Sigmoid colon (tissue), 6 donors: ENCODE measurements at regions not wholly inside any gene's neighbourhood (a gene's known extent, or its start where the extent isn't known, plus 50 kb on each side); places are given as distances from the start of the nearest gene placed in this dataset.

Experiments used
- DNase-seq: peaks from one replicate; pipeline ENCODE4 v3.0.0-alpha.2; 2019
- H3K27ac ChIP-seq, 4 donors: fragments of 200-600 bp; sonication (generic); one replicate each; pipeline ENCODE4 v1.5.1; 2016 to 2019; ENCODE audit warnings: mild to moderate bottlenecking in 1 of 4
- H3K27me3 ChIP-seq, 3 donors: fragments of 200-600 bp; sonication (generic); one replicate each; pipeline ENCODE4 v1.5.1; 2019; ENCODE audit warnings: mild to moderate bottlenecking in 1 of 3
- H3K36me3 ChIP-seq, 4 donors: fragments of 200-600 bp; sonication (generic); one replicate each; pipeline ENCODE4 v1.5.1; 2016 to 2019
- H3K4me1 ChIP-seq, 4 donors: fragments of 200-600 bp; sonication (generic); one replicate each; pipeline ENCODE4 v1.5.1; 2017 to 2019
- H3K4me3 ChIP-seq, 4 donors: fragments of 200-600 bp; sonication (generic); one replicate each; pipeline ENCODE4 v1.5.1; 2017 to 2019; ENCODE audit warnings: mild to moderate bottlenecking in 2 of 4, moderate library complexity in 1 of 4
- H3K9me3 ChIP-seq, 4 donors: fragments of 200-600 bp in 3 of 4; sonication (generic) in 3 of 4; one replicate each; pipeline versions ENCODE4 v1.5.1 to v1.6.1; 2013 to 2019
- CTCF ChIP-seq, 4 experiments: fragments of 450-650 bp in 3 of 4; fragments of 200-600 bp in 1 of 4; IDR thresholded peaks; one replicate each; pipeline ENCODE4 v1.5.1; 2016 to 2019; ENCODE audit warnings: antibody characterized with exemption in 4 of 4, mild to moderate bottlenecking in 3 of 4, moderate library complexity in 2 of 4
- EP300 ChIP-seq, 4 donors: sonication (generic); formaldehyde crosslinking; IDR thresholded peaks; one replicate each; pipeline ENCODE4 v1.6.1; 2017; ENCODE audit warnings: antibody characterized with exemption in 4 of 4
- POLR2A ChIP-seq, 2 donors: fragments of 450-650 bp; IDR thresholded peaks; one replicate each; pipeline ENCODE4 v1.6.1; 2016; ENCODE audit warnings: antibody characterized with exemption in 2 of 2, mild to moderate bottlenecking in 2 of 2, moderate library complexity in 2 of 2
- POLR2AphosphoS5 ChIP-seq, 4 donors: sonication (generic); formaldehyde crosslinking; IDR thresholded peaks; one replicate each; pipeline ENCODE4 v1.6.1; 2017; ENCODE audit warnings: antibody characterized with exemption in 4 of 4
- WGBS, 2 donors: extraction: QIAGEN DNeasy Blood & Tissue Kit; methylation state at CpG; one replicate each; pipeline ENCODE4 v1.1.7; 2013; 5-methylcytosine and 5-hydroxymethylcytosine counted together
- intact Hi-C: fragments of 100-400 bp; cut with DNase I; formaldehyde crosslinking; loops from one replicate; pipeline ENCODE4 v1.15.1; 2023
- donor health status: healthy with polysubstance abuse.
- donor health status: healthy.

- H3K27me3 ChIP-seq = no peaks in the 10 kb centered on the region
- no peak for TF ChIP-seq POLR2AphosphoS5 (IDR thresholded peaks at IDR 0.05)
- H3K4me1 ChIP-seq = no peaks in the 10 kb centered on the region
- H3K4me3 ChIP-seq = no peak overlapping the region
- no peaks in the 10 kb centered on the region for H3K36me3 ChIP-seq
- DNase-seq = no peak
- no peak overlapping the region for H3K27ac ChIP-seq
- intact Hi-C loops = no loop called here
- H3K9me3 ChIP-seq = no peaks in the 10 kb centered on the region
Observed at GRCh38 chr4:179007755-179008154, 1565.5 kb upstream of the AGA start.

GRCh38 chr4:179017581-179017980, 1575.3 kb upstream of the AGA start:
- no peaks in the 10 kb centered on the region for H3K36me3 ChIP-seq
- intact Hi-C loops = no loop called here
- H3K9me3 ChIP-seq = peaks cover 0 to 2% (median 0%) of the 10 kb centered on the region in 4 donors
- H3K4me3 ChIP-seq = no peak overlapping the region
- 76 to 84% methylated on average over 8 of the region's 8 CpGs for WGBS, 2 donors
- no peak for DNase-seq
- H3K4me1 ChIP-seq = no peaks in the 10 kb centered on the region
- H3K27me3 ChIP-seq = no peaks in the 10 kb centered on the region
- no peak overlapping the region for H3K27ac ChIP-seq
- TF ChIP-seq POLR2A (IDR thresholded peaks at IDR 0.05) (no peak), EP300 (IDR thresholded peaks at IDR 0.05) (no peak), CTCF (IDR thresholded peaks at IDR 0.05) (no peak), POLR2AphosphoS5 (IDR thresholded peaks at IDR 0.05) (no peak)

GRCh38 chr4:179027569-179027968, 1585.3 kb upstream of the AGA start:
- H3K36me3 ChIP-seq = no peaks in the 10 kb centered on the region
- H3K4me3 ChIP-seq = no peak overlapping the region
- no peak for TF ChIP-seq CTCF (IDR thresholded peaks at IDR 0.05)
- TF ChIP-seq EP300 (IDR thresholded peaks at IDR 0.05) = no peak
- no peak for TF ChIP-seq POLR2A (IDR thresholded peaks at IDR 0.05)
- TF ChIP-seq POLR2AphosphoS5 (IDR thresholded peaks at IDR 0.05) = no peak
- H3K27ac ChIP-seq = no peak overlapping the region
- no peaks in the 10 kb centered on the region for H3K9me3 ChIP-seq
- H3K4me1 ChIP-seq = no peaks in the 10 kb centered on the region
- DNase-seq = no peak
- no peaks in the 10 kb centered on the region for H3K27me3 ChIP-seq
- WGBS, 2 donors = 82 to 88% methylated on average over 4 of the region's 4 CpGs
- intact Hi-C loops = no loop called here

GRCh38 chr4:179028321-179028720, 1586.1 kb upstream of the AGA start:
- H3K9me3 ChIP-seq = no peaks in the 10 kb centered on the region
- 79 to 83% methylated on average over 2 of the region's 2 CpGs for WGBS, 2 donors
- no peaks in the 10 kb centered on the region for H3K36me3 ChIP-seq
- intact Hi-C loops = no loop called here
- DNase-seq = no peak
- TF ChIP-seq EP300 (IDR thresholded peaks at IDR 0.05) (no peak), POLR2A (IDR thresholded peaks at IDR 0.05) (no peak), POLR2AphosphoS5 (IDR thresholded peaks at IDR 0.05) (no peak), CTCF (IDR thresholded peaks at IDR 0.05) (no peak)
- H3K4me3 ChIP-seq = no peak overlapping the region
- H3K27ac ChIP-seq = no peak overlapping the region
- H3K4me1 ChIP-seq = no peaks in the 10 kb centered on the region
- H3K27me3 ChIP-seq = no peaks in the 10 kb centered on the region

GRCh38 chr4:179029683-179030082, 1587.4 kb upstream of the AGA start:
- no peaks in the 10 kb centered on the region for H3K36me3 ChIP-seq
- 75 to 78% methylated on average over 1 of the region's 1 CpG for WGBS, 2 donors

More at GRCh38 chr4:179029683-179030082, 1587.4 kb upstream of the AGA start:
- DNase-seq = no peak
- H3K27ac ChIP-seq = no peak overlapping the region
- H3K27me3 ChIP-seq = no peaks in the 10 kb centered on the region
- TF ChIP-seq POLR2AphosphoS5 (IDR thresholded peaks at IDR 0.05) = no peak
- no peak for TF ChIP-seq EP300 (IDR thresholded peaks at IDR 0.05)
- TF ChIP-seq CTCF (IDR thresholded peaks at IDR 0.05) = no peak
- TF ChIP-seq POLR2A (IDR thresholded peaks at IDR 0.05) = no peak
- intact Hi-C loops = no loop called here
- no peaks in the 10 kb centered on the region for H3K9me3 ChIP-seq
- no peak overlapping the region for H3K4me3 ChIP-seq
- no peaks in the 10 kb centered on the region for H3K4me1 ChIP-seq
